CD4-positive, alpha-beta T cell treated with Interleukin-4 for 4 hours (primary cell): ENCODE measurements at regions not wholly inside any gene's neighbourhood (a gene's known extent, or its start where the extent isn't known, plus 50 kb on each side); places are given as distances from the start of the nearest gene placed in this dataset.
"Not testable (repeated sequence)": the region's sequence is repeated elsewhere in the genome, so short reads cannot be mapped to it uniquely, and the experiment has no call there.

ENCODE experiments used
- DNase-seq: peaks from one replicate; pipeline ENCODE4 v3.0.0-alpha.2; 2020

DNA sequence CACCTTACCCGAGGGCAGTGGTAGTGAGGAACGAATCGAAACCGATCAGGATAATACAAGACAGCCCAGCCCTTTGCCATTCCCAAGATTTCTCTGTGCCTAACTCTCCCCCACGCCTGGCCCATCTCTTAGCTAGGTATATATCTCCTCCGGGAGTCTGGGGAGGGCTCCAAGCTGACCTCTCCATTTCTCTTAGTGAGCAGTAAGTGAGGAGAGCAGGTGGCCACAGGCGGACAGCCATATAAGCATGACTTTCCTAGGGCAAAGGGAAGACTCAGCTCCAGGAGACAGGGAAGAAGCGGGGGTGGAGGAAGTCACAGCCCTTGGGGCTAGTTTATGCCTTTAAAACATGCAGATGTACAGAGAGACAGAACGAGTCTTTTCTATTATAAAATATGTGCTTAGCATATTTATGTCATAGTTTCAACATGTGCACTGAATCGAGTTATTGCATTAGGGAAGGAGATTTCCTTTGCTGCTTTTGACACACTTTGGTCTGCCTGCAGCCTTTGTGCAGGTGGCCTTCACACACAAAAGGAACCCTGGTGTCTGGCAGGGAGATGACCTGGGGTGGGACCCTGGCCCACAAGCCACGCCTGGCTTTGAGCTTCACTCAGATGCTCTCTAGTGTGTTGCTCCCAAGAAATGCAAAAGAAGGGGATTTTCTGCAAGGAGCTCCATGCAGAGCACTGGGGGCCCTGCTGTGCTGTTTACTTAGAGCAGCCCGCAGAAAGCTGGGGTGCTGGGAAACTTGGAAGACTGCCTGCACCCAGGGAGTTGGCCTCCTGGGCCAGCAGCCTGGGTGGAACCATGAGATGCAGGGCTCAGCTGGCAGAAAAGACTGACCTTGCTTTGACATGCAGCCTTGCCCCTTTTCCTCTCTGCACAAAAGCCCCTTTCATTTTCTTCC, 613.3 kb downstream of the BCOR start:
- no peak for DNase-seq

DNA sequence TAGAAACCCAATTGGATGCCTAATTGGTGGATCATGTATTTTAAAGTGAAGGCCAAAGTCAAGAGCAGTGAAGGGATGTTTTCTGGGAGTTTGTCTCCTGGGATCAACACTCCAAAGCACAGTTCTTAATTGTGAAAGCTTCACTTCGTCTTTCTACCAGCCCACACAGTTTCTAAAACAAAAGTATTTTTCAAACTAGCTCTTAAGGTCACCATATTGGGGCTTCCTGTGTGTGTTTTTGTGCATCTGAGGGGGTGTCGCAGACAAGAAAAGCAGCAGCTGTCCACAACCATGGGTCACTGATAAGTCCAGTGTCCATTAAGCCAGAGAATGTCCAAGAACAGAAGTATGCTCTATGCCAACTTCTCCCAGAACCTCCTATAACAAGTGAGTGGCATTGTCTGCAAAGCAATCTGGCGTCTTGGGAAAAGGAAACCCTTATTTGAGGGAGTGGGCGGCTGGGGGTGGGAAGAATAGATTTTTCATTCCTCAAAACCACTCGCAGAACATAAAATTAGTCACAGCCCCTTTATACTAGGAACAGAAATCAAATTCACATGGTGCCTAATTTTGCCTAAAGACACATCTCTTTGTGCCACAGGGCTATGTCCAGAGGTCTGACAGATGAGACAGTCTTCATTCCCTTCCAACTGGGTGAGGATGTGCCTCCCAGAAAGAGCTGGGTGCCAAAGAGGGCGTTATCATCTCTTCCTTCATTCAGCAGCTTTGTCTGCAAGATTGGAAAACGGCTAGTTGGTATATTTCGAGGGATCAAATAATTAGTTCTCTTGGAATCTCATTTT, 610.4 kb downstream of the BCOR start:
- DNase-seq: no peak

DNA sequence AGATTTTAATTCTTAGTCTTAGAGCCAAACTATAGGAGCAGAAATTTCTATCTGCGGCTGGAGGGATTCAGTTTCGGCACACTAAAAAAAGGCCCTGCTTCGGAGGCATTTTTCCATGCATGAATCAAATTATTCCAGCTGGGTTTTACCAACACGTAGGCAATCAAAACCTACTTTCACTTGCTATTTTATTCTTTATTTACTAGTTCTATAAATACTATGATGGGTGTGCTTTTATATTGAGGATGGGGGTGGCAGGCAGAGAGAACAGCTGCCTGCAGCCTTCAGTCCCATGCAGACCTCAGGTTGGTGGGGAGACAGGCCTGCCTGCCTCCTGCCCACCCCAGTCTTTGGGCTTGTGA, 609.8 kb downstream of the BCOR start:
- no peak for DNase-seq

DNA sequence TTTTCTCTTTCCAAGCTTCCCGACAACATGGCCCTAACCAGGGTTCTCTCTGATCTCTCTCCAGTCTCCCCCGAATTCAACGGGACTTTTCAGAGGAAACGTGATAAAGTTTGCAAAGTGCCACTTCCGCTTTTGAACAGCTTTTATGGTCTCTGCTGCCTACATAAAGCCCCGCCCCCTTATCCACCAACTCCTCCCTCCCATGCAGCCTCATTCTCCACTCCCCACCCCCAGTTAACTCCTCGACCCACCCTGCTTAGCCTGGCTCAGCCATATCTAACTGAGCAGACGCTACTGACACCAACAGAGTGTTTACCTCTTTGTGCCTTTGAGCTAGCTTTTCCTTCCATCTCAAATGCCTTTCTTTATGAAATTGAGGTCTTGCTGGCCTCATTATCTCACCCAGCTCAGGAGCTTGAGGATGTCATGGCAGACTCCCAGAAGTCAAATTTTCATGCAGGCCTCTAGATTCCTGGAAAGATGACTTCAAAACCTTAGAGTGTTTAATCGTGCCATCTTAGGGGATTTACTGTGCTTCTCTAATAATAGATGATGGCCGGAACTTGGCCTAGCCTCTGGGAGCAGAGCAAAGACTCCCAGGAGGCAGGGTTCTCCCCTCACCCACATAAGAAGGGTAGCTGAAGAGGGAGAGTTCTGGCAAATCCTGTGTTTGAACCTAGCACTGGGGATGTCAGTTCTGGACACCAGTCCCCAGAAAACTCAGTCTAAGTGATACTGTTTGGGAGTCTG, 606.0 kb downstream of the BCOR start:
- DNase-seq: peak; percentile 61

GRCh38 chrX:39492497-39493162, 605.1 kb downstream of the BCOR start:
- no peak for DNase-seq

DNA sequence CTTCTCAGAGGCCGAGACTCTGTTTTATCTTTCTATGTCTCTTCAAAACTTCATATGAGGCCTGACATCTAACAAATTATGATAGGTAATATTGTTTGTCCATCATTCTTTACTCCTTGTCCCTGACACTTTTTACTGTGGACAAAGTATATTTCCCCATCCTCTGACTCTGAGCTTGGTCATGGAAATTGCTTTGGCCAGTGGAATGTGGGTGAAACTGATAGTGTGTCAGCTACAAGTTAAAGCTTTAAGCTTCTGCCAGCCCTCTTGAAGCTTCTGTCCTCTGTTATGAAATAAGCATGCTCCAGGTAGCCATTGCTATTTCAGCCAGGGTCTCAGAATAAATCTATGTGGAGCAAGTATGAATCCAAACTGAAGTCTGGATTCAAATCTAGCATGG, 604.6 kb downstream of the BCOR start:
- DNase-seq: no peak

GRCh38 chrX:39497117-39497516, 600.6 kb downstream of the BCOR start:
- not testable (repeated sequence) for DNase-seq

DNA sequence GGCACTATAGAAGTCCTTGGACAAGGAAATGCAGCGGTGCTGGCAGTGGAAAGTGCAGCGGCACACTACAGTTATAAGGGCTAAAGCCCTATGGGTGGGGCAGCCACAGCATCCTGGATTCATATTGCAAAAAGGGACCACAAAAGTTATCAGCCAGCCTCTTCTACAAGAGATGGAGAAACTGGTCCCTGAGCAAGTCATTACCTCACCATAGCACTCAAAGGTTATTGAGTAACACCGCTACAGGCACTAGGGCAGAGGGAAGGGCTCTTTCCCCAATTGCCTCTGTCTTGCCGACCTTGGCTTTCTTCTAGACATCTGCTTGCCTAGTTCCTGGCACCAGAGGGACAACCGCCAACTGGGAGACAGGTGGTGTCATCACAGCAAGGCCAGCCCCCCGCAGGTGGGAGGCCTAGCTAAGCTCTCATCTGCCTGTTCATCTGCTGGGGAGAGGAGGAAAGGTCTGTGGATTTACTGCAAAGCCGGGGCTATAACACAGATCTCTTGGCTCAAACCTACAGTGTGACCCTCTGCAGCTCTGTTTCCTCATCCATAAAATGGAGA, 600.0 kb downstream of the BCOR start:
- no peak for DNase-seq

- no peak for DNase-seq
Measured at GRCh38 chrX:39499996-39500395, 597.8 kb downstream of the BCOR start.

GRCh38 chrX:39501822-39502221, 595.9 kb downstream of the BCOR start:
- no peak for DNase-seq

GRCh38 chrX:39502486-39502885, 595.3 kb downstream of the BCOR start:
- DNase-seq: no peak

GRCh38 chrX:39504227-39504626, 593.5 kb downstream of the BCOR start:
- DNase-seq: no peak

- DNase-seq: no peak
Measured at GRCh38 chrX:39504850-39505259, 592.9 kb downstream of the BCOR start.

GRCh38 chrX:39506131-39506530, 591.6 kb downstream of the BCOR start:
- DNase-seq: no peak

DNA sequence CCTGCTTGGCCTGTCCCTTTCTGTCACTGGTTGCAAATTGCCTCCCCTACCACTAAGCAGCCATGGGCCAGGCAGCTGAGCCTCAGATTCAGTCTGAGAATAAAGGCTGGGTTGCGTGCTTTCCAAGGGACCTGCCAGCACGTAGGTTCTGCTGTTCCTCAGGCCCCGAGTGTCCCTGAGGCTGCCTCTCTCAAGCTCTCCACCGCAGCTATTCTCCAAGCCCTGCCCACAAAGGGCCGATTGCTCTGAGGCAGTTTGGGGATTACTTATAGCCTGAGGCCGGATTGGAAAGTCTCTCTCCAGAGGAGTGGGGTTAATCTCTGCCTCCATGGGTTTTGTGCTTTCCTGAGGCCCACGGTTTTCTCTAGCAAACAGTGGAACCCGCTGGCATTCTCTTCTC, 590.7 kb downstream of the BCOR start:
- DNase-seq: no peak

- no peak for DNase-seq
Measured at GRCh38 chrX:39507617-39508299, 590.0 kb downstream of the BCOR start.

GRCh38 chrX:39508300-39508692, 589.5 kb downstream of the BCOR start:
- peak; percentile 4 for DNase-seq

DNA sequence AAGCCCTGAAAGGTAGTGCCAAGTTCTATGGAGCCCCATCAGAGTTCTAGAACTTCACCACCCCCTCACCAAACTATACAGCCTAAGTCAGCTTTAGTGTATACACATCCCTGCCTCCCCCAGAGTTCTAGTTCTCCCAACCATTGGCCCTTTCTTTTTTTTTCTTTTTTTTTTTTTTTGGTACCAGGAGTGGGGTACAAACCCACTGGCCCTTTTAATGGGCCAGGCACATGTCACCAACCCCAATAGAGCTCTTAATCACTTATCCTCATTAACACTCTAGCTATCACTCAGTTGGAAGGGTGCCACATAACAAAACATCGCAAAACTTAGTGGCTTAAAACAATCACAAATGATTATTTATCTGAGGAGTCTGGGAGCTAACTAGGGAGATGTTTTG, 588.6 kb downstream of the BCOR start:
- DNase-seq: no peak

GRCh38 chrX:39513836-39514235, 583.9 kb downstream of the BCOR start:
- DNase-seq: no peak

DNA sequence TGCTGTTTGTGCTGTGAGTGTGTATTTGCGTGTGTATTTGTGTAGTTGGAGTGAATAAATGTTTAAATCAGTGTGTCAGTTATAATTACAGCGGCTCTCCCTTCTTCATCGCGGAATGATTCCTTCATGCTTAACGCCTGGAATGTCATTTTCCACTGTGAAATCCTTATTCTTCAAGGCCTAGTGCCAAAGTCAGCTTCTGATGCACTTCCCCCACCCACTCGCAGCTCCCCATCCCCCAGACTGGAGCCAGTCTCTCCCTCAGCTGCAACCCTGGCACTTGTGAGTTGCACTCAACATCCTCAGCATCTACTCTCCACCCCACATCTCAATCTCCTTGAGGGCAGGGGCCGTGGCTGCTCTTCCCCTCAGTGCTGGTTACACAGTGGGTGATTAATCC, 583.0 kb downstream of the BCOR start:
- no peak for DNase-seq

DNA sequence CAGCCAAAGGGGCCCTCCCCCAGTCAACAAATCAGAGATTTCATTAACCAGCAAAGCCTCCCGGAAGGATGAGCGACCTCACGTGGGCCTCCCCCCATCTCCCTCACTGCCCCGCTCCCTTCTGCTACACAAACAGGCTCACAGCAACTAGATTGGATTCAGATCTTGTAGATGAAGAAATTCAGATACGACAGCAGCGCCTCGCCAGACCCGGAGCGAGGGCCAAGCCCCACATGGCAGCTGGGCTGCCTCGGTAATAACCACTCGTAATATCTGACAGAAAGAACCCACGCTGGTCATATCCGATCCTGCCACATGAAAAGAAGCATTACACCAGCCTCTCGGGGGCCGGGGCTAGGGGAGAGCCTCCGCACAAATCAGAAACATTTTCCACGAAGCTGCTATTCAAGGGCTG, 581.3 kb downstream of the BCOR start:
- DNase-seq: no peak

DNA sequence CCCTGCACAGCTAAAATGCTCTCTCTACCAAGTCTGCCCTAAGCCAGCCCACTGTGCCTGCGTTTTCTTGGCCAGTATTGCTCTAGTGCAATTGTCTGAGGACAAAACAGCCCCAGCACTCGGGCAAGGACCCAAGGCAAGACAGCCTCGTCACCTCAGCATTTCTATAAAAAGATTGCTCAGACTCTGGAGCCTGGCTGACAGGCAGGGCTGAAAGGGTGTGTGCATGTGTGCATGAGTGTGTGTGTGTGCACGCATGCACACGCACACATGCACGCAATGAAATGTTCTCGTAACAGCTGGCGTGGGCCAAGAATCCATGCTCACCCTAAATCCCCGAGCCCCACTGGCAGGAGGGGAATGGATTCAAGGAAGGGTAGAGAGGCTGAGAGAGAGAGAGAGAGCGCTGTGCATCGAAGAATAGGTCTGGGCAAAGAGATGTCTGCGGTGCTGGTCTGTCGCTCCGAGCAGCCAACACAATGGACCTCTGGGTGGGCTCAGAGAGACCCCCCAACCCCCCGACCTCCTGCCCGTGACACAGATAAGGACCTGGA, 579.2 kb downstream of the BCOR start:
- DNase-seq: no peak
